ENCODE measurements at regions not wholly inside any gene's neighbourhood (a gene's known extent, or its start where the extent isn't known, plus 50 kb on each side); places are given as distances from the start of the nearest gene placed in this dataset.

DNA sequence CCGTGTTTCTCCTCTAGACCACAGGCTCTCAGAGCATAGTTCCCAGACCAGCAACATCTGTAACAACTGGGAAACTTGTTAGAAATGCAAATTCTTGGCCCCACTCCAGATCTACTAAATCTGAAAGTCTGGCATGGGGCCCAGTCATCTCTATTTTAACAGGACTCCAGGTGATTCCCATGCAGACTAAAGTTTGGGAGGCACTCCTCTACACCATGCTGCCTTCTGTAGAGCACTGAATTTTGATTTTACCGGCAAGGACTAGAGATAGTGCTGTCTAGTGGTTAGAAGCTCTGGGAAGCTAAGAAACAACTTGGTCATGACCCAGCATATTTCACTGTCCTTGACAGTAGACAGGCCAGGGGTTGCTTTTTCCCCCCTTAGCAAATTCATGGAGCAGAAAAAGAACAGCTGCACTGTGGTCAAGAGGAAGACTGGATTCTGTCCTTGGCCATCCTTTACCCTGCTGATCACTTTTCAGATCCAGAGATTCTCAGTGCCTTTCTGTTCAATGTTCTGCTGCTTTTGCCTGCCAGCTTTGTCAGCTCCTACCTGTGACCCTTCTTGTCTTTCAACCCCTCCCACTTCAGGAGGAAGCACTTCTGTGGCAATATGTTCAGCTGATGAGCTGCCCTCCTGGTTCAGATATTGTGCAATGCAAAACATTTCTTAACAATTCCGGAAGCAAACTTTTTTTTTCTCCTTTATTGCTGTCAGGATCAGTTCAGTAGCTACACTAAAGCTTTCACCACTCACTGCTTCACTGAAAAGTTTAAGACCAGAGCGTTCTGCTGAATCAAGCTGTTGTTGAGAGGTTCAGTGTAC is 133.8 kb upstream of the NUDT4 start:
- DNase-seq (ENCODE audit: low read depth, low spot score): no peak

- no peak for DNase-seq (ENCODE audit: low read depth, low spot score)
These were observed 133.1 kb upstream of the NUDT4 start for GRCh38 chr12:93244514-93245077.

GRCh38 chr12:93245543-93245942 is 132.2 kb upstream of the NUDT4 start:
- no peak for DNase-seq (ENCODE audit: low read depth, low spot score)

GRCh38 chr12:93247313-93247991 is 130.3 kb upstream of the NUDT4 start:
- no peak for DNase-seq (ENCODE audit: low read depth, low spot score)

GRCh38 chr12:93252221-93252620 is 125.5 kb upstream of the NUDT4 start:
- DNase-seq (ENCODE audit: low read depth, low spot score): no peak

- DNase-seq (ENCODE audit: low read depth, low spot score): no peak
These were observed 122.8 kb upstream of the NUDT4 start for GRCh38 chr12:93254911-93255310.

- no peak for DNase-seq (ENCODE audit: low read depth, low spot score)
These were observed 121.3 kb upstream of the NUDT4 start for GRCh38 chr12:93256256-93256969.

- no peak for DNase-seq (ENCODE audit: low read depth, low spot score)
These were observed 116.1 kb upstream of the NUDT4 start for GRCh38 chr12:93261505-93262094.

- no peak for DNase-seq (ENCODE audit: low read depth, low spot score)
These were observed 104.7 kb upstream of the NUDT4 start for GRCh38 chr12:93272997-93273396.

DNA sequence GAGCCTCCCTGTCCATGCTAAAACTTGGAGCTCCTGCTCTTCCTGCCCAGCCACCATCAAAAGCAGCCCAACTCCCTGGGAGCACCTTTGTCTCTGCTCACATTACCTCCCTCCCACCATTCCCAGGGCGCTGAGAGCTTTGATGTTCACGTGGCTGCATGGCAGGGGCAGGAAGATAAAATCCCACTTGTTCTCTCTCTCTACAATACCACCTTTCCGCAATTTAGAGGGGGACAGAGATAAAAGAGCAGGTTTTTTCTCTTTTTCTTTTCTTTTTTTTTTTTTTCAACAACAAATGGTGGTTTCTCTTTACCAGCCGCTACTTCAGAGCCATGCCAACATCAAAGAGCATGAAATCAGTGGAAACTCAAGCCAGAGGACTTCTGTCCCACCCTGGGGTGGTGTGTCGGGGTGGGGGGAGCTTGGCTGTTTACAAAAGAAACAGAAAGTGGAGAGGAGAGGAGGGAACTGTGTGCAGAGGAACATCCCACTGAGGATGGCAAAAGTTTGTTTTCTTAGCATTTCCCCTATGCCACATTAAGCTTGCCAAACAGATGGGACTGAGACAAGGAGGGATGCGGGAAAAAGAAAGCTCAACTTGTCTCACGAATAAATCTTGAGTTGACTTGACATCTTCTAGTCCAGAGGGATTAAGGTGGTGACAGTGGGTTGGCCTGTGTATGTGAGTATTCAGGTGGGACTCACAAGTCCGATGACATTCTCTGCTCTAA is 103.7 kb upstream of the NUDT4 start:
- no peak for DNase-seq (ENCODE audit: low read depth, low spot score)

DNA sequence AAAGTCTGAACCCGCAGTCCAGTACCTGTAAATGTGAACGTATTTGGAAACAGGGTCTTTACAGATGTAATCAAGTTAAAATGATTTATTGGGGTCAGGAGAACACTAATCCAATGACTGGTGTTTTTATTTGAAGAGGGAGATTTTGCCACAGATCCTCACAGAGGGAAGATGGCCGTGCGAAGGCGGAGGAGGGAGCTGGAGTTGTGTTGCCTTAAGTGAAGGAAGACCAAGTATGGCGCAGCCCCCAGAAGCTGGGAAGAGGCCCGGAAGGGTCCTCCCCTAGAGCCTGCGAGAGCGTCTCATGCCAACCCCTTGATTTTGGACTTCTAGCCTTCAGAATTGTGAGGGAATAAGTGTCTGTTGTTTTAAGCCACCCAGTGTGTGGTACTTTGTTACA is 102.8 kb upstream of the NUDT4 start:
- DNase-seq (ENCODE audit: low read depth, low spot score): no peak

DNA sequence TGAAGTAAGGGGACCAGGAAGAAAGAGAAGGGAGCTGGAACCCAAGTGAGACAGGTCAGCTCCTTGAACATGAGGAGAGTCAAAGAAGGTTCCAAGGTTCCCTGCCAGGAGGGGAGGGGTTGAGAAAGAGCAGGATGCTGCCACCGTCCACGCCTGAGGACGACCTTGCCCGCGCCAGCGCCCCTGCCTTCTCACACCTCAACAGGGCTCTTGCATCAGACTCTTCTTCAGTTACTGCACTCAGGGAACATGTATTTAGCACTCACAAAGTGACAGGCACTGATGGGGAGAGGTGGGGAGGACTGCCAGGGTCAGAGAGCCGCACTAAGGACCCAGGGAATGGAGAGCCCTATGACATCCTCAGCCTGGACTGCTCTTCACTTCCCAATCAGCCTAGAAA is 102.1 kb upstream of the NUDT4 start:
- no peak for DNase-seq (ENCODE audit: low read depth, low spot score)

GRCh38 chr12:93279565-93280412 is 97.9 kb upstream of the NUDT4 start:
- DNase-seq (ENCODE audit: low read depth, low spot score): no peak

- DNase-seq (ENCODE audit: low read depth, low spot score): no peak
These were observed 90.6 kb upstream of the NUDT4 start for GRCh38 chr12:93287149-93287548.

DNA sequence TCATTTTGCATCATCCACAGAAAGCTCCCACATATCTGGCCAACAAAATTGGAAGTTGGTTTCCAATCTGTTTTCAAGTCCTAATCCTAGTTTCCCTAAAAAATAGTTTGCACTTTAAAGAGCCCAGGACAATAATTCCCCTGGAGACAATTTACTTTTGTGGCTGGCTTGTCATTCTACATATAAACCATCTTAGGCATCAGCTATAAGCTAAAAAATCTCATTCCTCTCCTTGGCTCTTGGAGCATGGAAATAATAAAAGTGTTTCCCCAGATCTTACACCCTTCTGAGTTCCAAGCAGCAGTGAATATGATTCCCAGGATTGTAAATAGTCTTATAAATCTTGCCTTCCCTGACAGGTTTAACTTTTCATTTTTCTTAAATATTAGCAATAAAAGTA is 89.1 kb upstream of the NUDT4 start:
- no peak for DNase-seq (ENCODE audit: low read depth, low spot score)

GRCh38 chr12:93290391-93290790 is 87.3 kb upstream of the NUDT4 start:
- no peak for DNase-seq (ENCODE audit: low read depth, low spot score)

- DNase-seq (ENCODE audit: low read depth, low spot score): no peak
These were observed 85.5 kb upstream of the NUDT4 start for GRCh38 chr12:93292213-93292612.

GRCh38 chr12:93292731-93293566 is 84.8 kb upstream of the NUDT4 start:
- DNase-seq (ENCODE audit: low read depth, low spot score): no peak

GRCh38 chr12:93297032-93297431 is 80.7 kb upstream of the NUDT4 start:
- no peak for DNase-seq (ENCODE audit: low read depth, low spot score)
